Caco-2 (cell line): ENCODE measurements at regions not wholly inside any gene's neighbourhood (a gene's known extent, or its start where the extent isn't known, plus 50 kb on each side); places are given as distances from the start of the nearest gene placed in this dataset.

ENCODE experiments used
- BruUV-seq: library from RNA; stranded (reverse); fragments of 400-500 nt; replicated peaks from 2 replicates; lab custom pipeline; 2021; lab: Mats Ljungman, UMichigan
- CTCF ChIA-PET: fragments of 300-600 bp; sonication (Branson Sonifier 250); formaldehyde crosslinking; loops from one replicate; lab custom pipeline; 2022; ENCODE audit warnings: antibody characterized with exemption; lab: Charles Lee
- POLR2A ChIA-PET: fragments of 300-600 bp; sonication (Branson Sonifier 250); formaldehyde crosslinking; loops from one replicate; lab custom pipeline; 2022; ENCODE audit warnings: antibody characterized with exemption; lab: Charles Lee
- DNase-seq, 2 experiments: peaks; one replicate each; pipeline versions ENCODE4 v3.0.0 to v3.0.0-alpha.2; 2020 to 2022
- H3K27me3 ChIP-seq: replicated peaks from 2 replicates; pipeline ENCODE4 v1.6.0; 2011; ENCODE audit warnings: low read length; ENCODE audit not compliant: control insufficient read depth, insufficient read depth
- H3K36me3 ChIP-seq: 2 replicates; pipeline ENCODE4 v1.5.1; 2011; ENCODE audit warnings: low read length; ENCODE audit not compliant: control insufficient read depth, insufficient read depth
- H3K4me1 ChIP-seq: fragments of 250-450 bp; sonication (Bioruptor Pico); 2 replicates; pipeline ENCODE4 v1.5.1; 2020; ENCODE audit warnings: mild to moderate bottlenecking
- H3K4me3 ChIP-seq: 2 replicates; pipeline ENCODE4 v1.5.1; 2011; ENCODE audit warnings: low read depth, mild to moderate bottlenecking, control low read depth, low read length
- H3K9me3 ChIP-seq: fragments of 250-450 bp; sonication (Bioruptor Pico); 2 replicates; pipeline ENCODE4 v1.5.1; 2020; ENCODE audit warnings: mild to moderate bottlenecking, moderate library complexity
- H3K27ac Mint-ChIP-seq: one replicate; pipeline ENCODE4 v1.8.0; 2022; ENCODE audit warnings: mixed read lengths; ENCODE audit not compliant: unreplicated experiment
- H3K27me3 Mint-ChIP-seq: one replicate; pipeline ENCODE4 v1.8.0; 2022; ENCODE audit warnings: mixed read lengths; ENCODE audit not compliant: insufficient read depth, unreplicated experiment
- H3K36me3 Mint-ChIP-seq: one replicate; pipeline ENCODE4 v1.8.0; 2022; ENCODE audit warnings: mild to moderate bottlenecking, mixed read lengths; ENCODE audit not compliant: insufficient read depth, unreplicated experiment
- H3K4me1 Mint-ChIP-seq: one replicate; pipeline ENCODE4 v1.8.0; 2022; ENCODE audit warnings: low read depth, mixed read lengths; ENCODE audit not compliant: unreplicated experiment
- H3K4me3 Mint-ChIP-seq: one replicate; pipeline ENCODE4 v1.8.0; 2022; ENCODE audit warnings: mild to moderate bottlenecking, moderate library complexity, mixed read lengths; ENCODE audit not compliant: unreplicated experiment
- H3K9me3 Mint-ChIP-seq: one replicate; pipeline ENCODE4 v1.8.0; 2022; ENCODE audit warnings: mixed read lengths; ENCODE audit not compliant: unreplicated experiment
- intact Hi-C: fragments of 100-400 bp; cut with micrococcal nuclease; formaldehyde crosslinking; loops from one replicate; pipeline ENCODE4 v1.10.0; 2022; ENCODE audit not compliant: unreplicated experiment
- TF ChIP-seq, protein P1 (sequence below), 2 experiments: fragments of 200-600 bp in 1 of 2; IDR thresholded peaks; 1 replicate in 1 of 2; 2 replicates in 1 of 2; pipeline versions ENCODE4 v1.5.1 to v1.8.0; 2011 to 2022; ENCODE audit warnings: antibody characterized with exemption in 1 of 2, control low read depth in 1 of 2, inconsistent platforms in 1 of 2, low read depth in 1 of 2, low read length in 1 of 2, mild to moderate bottlenecking in 1 of 2, moderate library complexity in 1 of 2; ENCODE audit not compliant: insufficient read depth in 1 of 2, severe bottlenecking in 1 of 2, unreplicated experiment in 1 of 2

DNA sequence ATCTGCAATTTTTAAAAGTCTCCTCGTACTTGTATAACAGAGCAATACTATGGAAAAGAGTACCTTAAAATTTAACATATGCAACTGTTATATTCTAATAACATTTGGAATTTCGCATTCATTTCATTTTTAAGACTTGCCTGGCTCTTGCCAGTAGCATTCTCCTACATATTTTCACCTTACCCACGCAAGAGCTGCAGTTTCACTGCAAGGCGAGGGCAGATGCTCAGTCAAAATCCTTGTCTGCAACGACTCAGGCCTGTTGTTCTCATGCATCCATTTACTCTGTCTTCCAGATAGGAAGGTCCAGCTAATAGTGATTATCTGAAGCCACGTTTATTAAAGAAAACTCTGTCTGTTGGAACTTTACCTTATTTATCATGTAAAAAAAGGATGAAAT is 227.0 kb upstream of the RFC3 start:
- no peaks in the 10 kb centered on the region for H3K27me3 Mint-ChIP-seq
- no peaks in the 10 kb centered on the region for H3K9me3 Mint-ChIP-seq
- TF ChIP-seq, protein P1, sequence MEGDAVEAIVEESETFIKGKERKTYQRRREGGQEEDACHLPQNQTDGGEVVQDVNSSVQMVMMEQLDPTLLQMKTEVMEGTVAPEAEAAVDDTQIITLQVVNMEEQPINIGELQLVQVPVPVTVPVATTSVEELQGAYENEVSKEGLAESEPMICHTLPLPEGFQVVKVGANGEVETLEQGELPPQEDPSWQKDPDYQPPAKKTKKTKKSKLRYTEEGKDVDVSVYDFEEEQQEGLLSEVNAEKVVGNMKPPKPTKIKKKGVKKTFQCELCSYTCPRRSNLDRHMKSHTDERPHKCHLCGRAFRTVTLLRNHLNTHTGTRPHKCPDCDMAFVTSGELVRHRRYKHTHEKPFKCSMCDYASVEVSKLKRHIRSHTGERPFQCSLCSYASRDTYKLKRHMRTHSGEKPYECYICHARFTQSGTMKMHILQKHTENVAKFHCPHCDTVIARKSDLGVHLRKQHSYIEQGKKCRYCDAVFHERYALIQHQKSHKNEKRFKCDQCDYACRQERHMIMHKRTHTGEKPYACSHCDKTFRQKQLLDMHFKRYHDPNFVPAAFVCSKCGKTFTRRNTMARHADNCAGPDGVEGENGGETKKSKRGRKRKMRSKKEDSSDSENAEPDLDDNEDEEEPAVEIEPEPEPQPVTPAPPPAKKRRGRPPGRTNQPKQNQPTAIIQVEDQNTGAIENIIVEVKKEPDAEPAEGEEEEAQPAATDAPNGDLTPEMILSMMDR (IDR thresholded peaks at IDR 0.05; ENCODE audit: insufficient read depth in 1 of 2, low read depth in 1 of 2, low read length in 1 of 2, severe bottlenecking in 1 of 2, unreplicated experiment in 1 of 2), result no peak
- no peak overlapping the region for H3K4me3 Mint-ChIP-seq
- ChIA-PET POLR2A (no interaction called here), CTCF (no interaction called here)
- intact Hi-C loops, result no loop called here
- no peak overlapping the region for H3K27ac Mint-ChIP-seq
- Histone ChIP-seq H3K27me3 (no peaks in the 10 kb centered on the region), H3K36me3 (no peaks in the 10 kb centered on the region), H3K4me1 (no peaks in the 10 kb centered on the region), H3K9me3 (no peaks in the 10 kb centered on the region), H3K4me3 (no peak overlapping the region)
- no peaks in the 10 kb centered on the region for H3K4me1 Mint-ChIP-seq
- no TSS peak for BruUV-seq
- H3K36me3 Mint-ChIP-seq, result no peaks in the 10 kb centered on the region
- DNase-seq, result no peak

DNA sequence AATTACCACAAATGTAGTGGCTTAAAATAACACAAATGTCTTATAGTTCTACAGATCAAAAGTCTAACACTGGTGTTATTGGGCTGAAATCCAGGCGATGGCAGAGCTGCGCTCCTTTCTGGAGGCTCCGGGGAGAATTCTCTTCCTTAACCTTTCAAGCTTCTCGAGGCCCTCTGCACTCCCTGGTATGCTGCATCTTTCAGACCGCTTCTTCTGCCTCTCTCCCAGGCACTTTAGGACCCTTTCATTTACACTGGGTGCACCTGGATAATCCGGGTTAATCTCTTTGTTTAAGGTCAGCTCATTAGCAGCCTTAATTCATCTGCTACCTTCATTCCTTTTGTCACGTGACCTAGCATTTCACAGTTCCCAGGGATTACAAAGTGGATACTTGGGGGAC is 211.3 kb upstream of the RFC3 start:
- H3K36me3 ChIP-seq, result no peaks in the 10 kb centered on the region
- no peaks in the 10 kb centered on the region for H3K27me3 ChIP-seq
- Mint-ChIP-seq H3K9me3 (peaks cover 18% of the 10 kb centered on the region), H3K27ac (no peak overlapping the region), H3K4me3 (no peak overlapping the region), H3K27me3 (no peaks in the 10 kb centered on the region), H3K36me3 (no peaks in the 10 kb centered on the region), H3K4me1 (peaks cover 5% of the 10 kb centered on the region)
- no TSS peak for BruUV-seq
- H3K4me1 ChIP-seq, result peaks cover 9% of the 10 kb centered on the region; the same call in 1 of the 2 replicates
- peaks cover 8% of the 10 kb centered on the region for H3K9me3 ChIP-seq
- ChIA-PET POLR2A (no interaction called here), CTCF (interaction anchor here (0.7 to 1.1 kb wide), 3 partner anchors 117 to 937 kb away, joined by 3 to 9 read pairs (median 3); no protein-coding TSS in a partner anchor)
- TF ChIP-seq, protein P1 (IDR thresholded peaks at IDR 0.05; ENCODE audit: insufficient read depth in 1 of 2, low read depth in 1 of 2, low read length in 1 of 2, severe bottlenecking in 1 of 2, unreplicated experiment in 1 of 2), result peak; percentile 27 to 62
- DNase-seq, result peak; percentile 53 to 59
- H3K4me3 ChIP-seq, result no peak overlapping the region
- intact Hi-C loops, result loop anchor here (1.0 to 2.0 kb wide), 2 partner anchors 70 to 117 kb away; no protein-coding TSS in a partner anchor

DNA sequence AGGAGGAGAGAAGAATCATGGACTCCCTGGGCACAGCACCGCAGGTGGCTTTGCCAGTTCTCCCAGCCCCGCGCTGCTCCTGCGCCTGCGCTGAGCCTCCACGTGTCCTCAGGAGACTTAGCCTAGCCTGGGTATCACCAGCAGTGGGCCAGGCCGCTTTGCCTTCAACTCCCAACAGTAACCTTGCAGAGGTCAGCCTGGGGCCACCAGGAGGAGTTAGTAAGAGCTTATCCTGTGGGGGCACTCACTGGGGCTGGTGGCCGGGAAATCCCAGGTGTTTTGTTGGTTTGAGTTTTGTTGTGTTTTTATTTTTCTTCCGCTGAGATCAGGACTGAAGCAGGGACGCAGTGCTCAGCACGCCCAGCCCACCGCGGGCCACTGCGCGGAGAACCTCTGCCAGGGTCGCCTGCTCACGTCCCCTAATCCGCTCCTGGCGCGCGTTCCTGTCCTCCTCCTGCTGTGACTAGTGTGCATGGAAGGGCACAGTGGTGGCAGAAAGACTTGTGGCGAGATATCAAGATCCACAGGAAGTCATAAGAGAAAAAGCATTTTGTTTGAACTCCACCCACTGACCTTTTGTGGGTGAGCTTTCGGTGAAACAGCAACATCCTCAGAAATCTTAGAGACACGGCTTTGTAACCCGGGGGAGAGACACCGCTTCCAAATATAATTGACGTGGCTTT is 207.4 kb upstream of the RFC3 start:
- Histone ChIP-seq H3K4me3 (no peak overlapping the region), H3K4me1 (peaks cover 9% of the 10 kb centered on the region; the same call in 1 of the 2 replicates), H3K27me3 (no peaks in the 10 kb centered on the region), H3K9me3 (no peaks in the 10 kb centered on the region), H3K36me3 (no peaks in the 10 kb centered on the region)
- ChIA-PET POLR2A (no interaction called here), CTCF (no interaction called here)
- peaks cover 13% of the 10 kb centered on the region for H3K4me1 Mint-ChIP-seq
- no peaks in the 10 kb centered on the region for H3K9me3 Mint-ChIP-seq
- intact Hi-C loops, result no loop called here
- H3K27me3 Mint-ChIP-seq, result no peaks in the 10 kb centered on the region
- no peak overlapping the region for H3K4me3 Mint-ChIP-seq
- no TSS peak for BruUV-seq
- TF ChIP-seq, protein P1 (IDR thresholded peaks at IDR 0.05; ENCODE audit: insufficient read depth in 1 of 2, low read depth in 1 of 2, low read length in 1 of 2, severe bottlenecking in 1 of 2, unreplicated experiment in 1 of 2), result no peak
- no peaks in the 10 kb centered on the region for H3K36me3 Mint-ChIP-seq
- H3K27ac Mint-ChIP-seq, result no peak overlapping the region
- no peak for DNase-seq
